ENCODE measurements at regions not wholly inside any gene's neighbourhood (a gene's known extent, or its start where the extent isn't known, plus 50 kb on each side); places are given as distances from the start of the nearest gene placed in this dataset.

DNA sequence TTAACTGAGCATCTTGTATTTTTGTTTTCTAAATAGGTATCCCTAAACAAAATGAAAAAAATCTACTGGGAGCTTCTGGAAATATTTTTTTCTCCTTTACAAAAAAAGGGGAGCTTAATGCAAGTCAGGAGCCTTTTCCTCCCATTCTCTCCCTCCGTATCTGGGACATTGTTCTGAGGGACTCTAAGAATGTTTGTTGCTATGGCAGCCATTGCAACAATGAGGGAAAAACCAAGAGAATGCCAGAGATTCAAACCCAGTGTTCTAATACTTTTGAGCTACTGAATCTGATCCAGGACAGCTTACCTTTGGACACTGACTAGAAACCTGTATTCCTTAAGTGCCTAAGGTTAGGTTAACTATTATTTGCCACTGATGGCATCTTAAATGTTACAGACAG is 485.7 kb upstream of the HS3ST1 start:
- TF ChIP-seq, protein P1, sequence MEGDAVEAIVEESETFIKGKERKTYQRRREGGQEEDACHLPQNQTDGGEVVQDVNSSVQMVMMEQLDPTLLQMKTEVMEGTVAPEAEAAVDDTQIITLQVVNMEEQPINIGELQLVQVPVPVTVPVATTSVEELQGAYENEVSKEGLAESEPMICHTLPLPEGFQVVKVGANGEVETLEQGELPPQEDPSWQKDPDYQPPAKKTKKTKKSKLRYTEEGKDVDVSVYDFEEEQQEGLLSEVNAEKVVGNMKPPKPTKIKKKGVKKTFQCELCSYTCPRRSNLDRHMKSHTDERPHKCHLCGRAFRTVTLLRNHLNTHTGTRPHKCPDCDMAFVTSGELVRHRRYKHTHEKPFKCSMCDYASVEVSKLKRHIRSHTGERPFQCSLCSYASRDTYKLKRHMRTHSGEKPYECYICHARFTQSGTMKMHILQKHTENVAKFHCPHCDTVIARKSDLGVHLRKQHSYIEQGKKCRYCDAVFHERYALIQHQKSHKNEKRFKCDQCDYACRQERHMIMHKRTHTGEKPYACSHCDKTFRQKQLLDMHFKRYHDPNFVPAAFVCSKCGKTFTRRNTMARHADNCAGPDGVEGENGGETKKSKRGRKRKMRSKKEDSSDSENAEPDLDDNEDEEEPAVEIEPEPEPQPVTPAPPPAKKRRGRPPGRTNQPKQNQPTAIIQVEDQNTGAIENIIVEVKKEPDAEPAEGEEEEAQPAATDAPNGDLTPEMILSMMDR (IDR thresholded peaks at IDR 0.05 in 8 of 11, conservative IDR thresholded peaks at IDR 0.05 in 3 of 11): no peak
- TF ChIP-seq POLR2AphosphoS5 (IDR thresholded peaks at IDR 0.05): no peak
- no peak for TF ChIP-seq POLR2A (IDR thresholded peaks at IDR 0.05)
